HepG2 (cell line): ENCODE measurements at regions not wholly inside any gene's neighbourhood (a gene's known extent, or its start where the extent isn't known, plus 50 kb on each side); places are given as distances from the start of the nearest gene placed in this dataset.

Experiments
- ATAC-seq: fragments of 200-7000 bp; cut with Tn5 transposase; 3 replicates; pipeline ENCODE4 v1.9.1; 2020; ENCODE audit warnings: mild to moderate bottlenecking, moderate library complexity
- BruUV-seq: library from RNA; stranded (reverse); fragments of 400-500 nt; replicated peaks from 2 replicates; lab custom pipeline; 2021; lab: Mats Ljungman, UMichigan
- CTCF ChIA-PET: fragments of 300-600 bp; formaldehyde crosslinking; extraction: SDS; loops from one replicate; lab custom pipeline; 2021; ENCODE audit warnings: low total read pairs, inconsistent platforms, low intra/inter-chr PET ratio; lab: Yijun Ruan, JAX
- POLR2A ChIA-PET: fragments of 350-600 bp; sonication (Branson Sonifier 250); formaldehyde crosslinking; loops from one replicate; lab custom pipeline; 2020; ENCODE audit warnings: antibody characterized with exemption, inconsistent platforms; lab: Yijun Ruan, JAX
- DNase-seq: peaks from one replicate; pipeline ENCODE4 v3.0.0-alpha.2; 2015; ENCODE audit warnings: low spot score
- FAIRE-seq: peaks from 3 replicates; lab custom pipeline; 2011; peaks lifted over from hg19 to GRCh38; lab: Jason Lieb, UNC
- H2AFZ ChIP-seq: one replicate; pipeline ENCODE4 v1.6.1; 2011; ENCODE audit warnings: low read length, inconsistent platforms
- H3K27ac ChIP-seq: fragments of 300-600 bp; 3 replicates; pipeline ENCODE4 v1.8.0; 2011; ENCODE audit warnings: mixed run types, mild to moderate bottlenecking, mixed read lengths, low read length, inconsistent platforms; ENCODE audit not compliant: insufficient read depth; ENCODE audit errors: extremely low read length
- H3K27me3 ChIP-seq, 2 experiments: fragments of 200-600 bp in 1 of 2; 2 replicates in 1 of 2; 3 replicates in 1 of 2; pipeline versions ENCODE4 v1.6.0 to v1.8.0; 2011; ENCODE audit warnings: low read length in 2 of 2, mild to moderate bottlenecking in 2 of 2, moderate library complexity in 2 of 2, inconsistent platforms in 1 of 2; ENCODE audit not compliant: insufficient read depth in 2 of 2, control insufficient read depth in 1 of 2
- H3K36me3 ChIP-seq, 2 experiments: fragments of 200-600 bp in 1 of 2; replicated peaks in 1 of 2; 2 replicates in 1 of 2; 3 replicates in 1 of 2; pipeline versions ENCODE4 v1.5.1 to v1.8.0; 2011; ENCODE audit warnings: low read length in 2 of 2, inconsistent platforms in 1 of 2; ENCODE audit not compliant: insufficient read depth in 2 of 2, control insufficient read depth in 1 of 2
- H3K4me1 ChIP-seq: 2 replicates; pipeline ENCODE4 v1.5.1; 2012; ENCODE audit warnings: low read length, inconsistent platforms; ENCODE audit not compliant: insufficient read depth
- H3K4me2 ChIP-seq: 2 replicates; pipeline ENCODE4 v1.6.0; 2011; ENCODE audit warnings: low read depth, low read length, inconsistent platforms
- H3K4me3 ChIP-seq, 3 experiments: fragments of 200-600 bp in 1 of 3; sonication (generic), shearing (Covaris generic) in 1 of 3; replicated peaks in 1 of 3; 2 replicates each; pipeline ENCODE4 v1.5.1; 2011 to 2016; ENCODE audit warnings: low read length in 3 of 3, inconsistent platforms in 2 of 3, low read depth in 2 of 3, mild to moderate bottlenecking in 2 of 3, control low read depth in 1 of 3, mixed read lengths in 1 of 3; ENCODE audit not compliant: insufficient read depth in 1 of 3
- H3K79me2 ChIP-seq: one replicate; pipeline ENCODE4 v1.6.1; 2011; ENCODE audit warnings: low read length, inconsistent platforms; ENCODE audit not compliant: insufficient read depth
- H3K9ac ChIP-seq: 2 replicates; pipeline ENCODE4 v1.6.0; 2011; ENCODE audit warnings: mild to moderate bottlenecking, low read depth, low read length, inconsistent platforms; ENCODE audit not compliant: insufficient read depth
- H3K9me3 ChIP-seq: 2 replicates; pipeline ENCODE4 v1.5.1; 2012; ENCODE audit warnings: mild to moderate bottlenecking, low read length
- H4K20me1 ChIP-seq: 2 replicates; pipeline ENCODE4 v1.6.0; 2011; ENCODE audit warnings: inconsistent platforms, mild to moderate bottlenecking, low read length, moderate library complexity; ENCODE audit not compliant: insufficient read depth
- BRCA1 ChIP-seq: sonication (generic); formaldehyde crosslinking; IDR thresholded peaks from 2 replicates; pipeline ENCODE4 v1.4.0; 2020; ENCODE audit warnings: missing genetic modification reagents
- EHMT2 ChIP-seq: fragments of 200-600 bp; sonication (generic); IDR thresholded peaks from 2 replicates; pipeline ENCODE4 v1.7.0; 2017; ENCODE audit warnings: antibody characterized with exemption, low read depth, low read length, borderline replicate concordance
- EP300 ChIP-seq, 3 experiments: sonication (generic) in 1 of 3; formaldehyde crosslinking in 1 of 3; IDR thresholded peaks; 2 replicates each; pipeline versions ENCODE4 v1.5.1 to v1.6.1; 2011 to 2020; ENCODE audit warnings: low read depth in 2 of 3, low read length in 2 of 3, borderline replicate concordance in 1 of 3, improper control_type of control experiment in 1 of 3, mild to moderate bottlenecking in 1 of 3, missing genetic modification reagents in 1 of 3, moderate library complexity in 1 of 3
- GPBP1L1 ChIP-seq: sonication (generic); formaldehyde crosslinking; IDR thresholded peaks from 2 replicates; pipeline ENCODE4 v1.5.0; 2020; ENCODE audit warnings: mild to moderate bottlenecking, missing genetic modification reagents
- GPN1 ChIP-seq: sonication (generic); formaldehyde crosslinking; IDR thresholded peaks from 2 replicates; pipeline ENCODE4 v1.5.1; 2020; ENCODE audit warnings: missing genetic modification reagents, borderline replicate concordance
- KLF12 ChIP-seq: sonication (generic); formaldehyde crosslinking; IDR thresholded peaks from 2 replicates; pipeline ENCODE4 v1.4.0; 2020; ENCODE audit warnings: missing genetic modification reagents, borderline replicate concordance
- MAFF ChIP-seq: IDR thresholded peaks from 2 replicates; pipeline ENCODE4 v1.6.1; 2011; ENCODE audit warnings: low read depth, low read length, improper control_type of control experiment
- PCBP1 ChIP-seq: fragments of 200-400 bp; formaldehyde crosslinking; IDR thresholded peaks from 2 replicates; pipeline ENCODE4 v1.6.1; 2017; ENCODE audit warnings: mild to moderate bottlenecking, low read depth, low read length, borderline replicate concordance
- PHF20 ChIP-seq: sonication (generic); formaldehyde crosslinking; IDR thresholded peaks from 2 replicates; pipeline ENCODE4 v1.5.0; 2020; ENCODE audit warnings: mild to moderate bottlenecking, missing genetic modification reagents
- REPIN1 ChIP-seq: sonication (generic); formaldehyde crosslinking; IDR thresholded peaks from 2 replicates; pipeline ENCODE4 v1.8.0; 2022; ENCODE audit warnings: missing genetic modification reagents, low read depth, mild to moderate bottlenecking, borderline replicate concordance
- SMAD9 ChIP-seq: sonication (generic); formaldehyde crosslinking; IDR thresholded peaks from 2 replicates; pipeline ENCODE4 v1.5.1; 2020; ENCODE audit warnings: mild to moderate bottlenecking, missing genetic modification reagents
- TARDBP ChIP-seq: sonication (generic); formaldehyde crosslinking; IDR thresholded peaks from 2 replicates; pipeline ENCODE4 v1.8.0; 2022; ENCODE audit warnings: mild to moderate bottlenecking, missing genetic modification reagents
- ZNF292 ChIP-seq: sonication (generic); formaldehyde crosslinking; IDR thresholded peaks from 2 replicates; pipeline ENCODE4 v1.8.1; 2022; ENCODE audit warnings: mild to moderate bottlenecking, low read depth, missing genetic modification reagents, borderline replicate concordance
- ZNF367 ChIP-seq: sonication (generic); formaldehyde crosslinking; IDR thresholded peaks from 2 replicates; pipeline ENCODE4 v1.4.0; 2020; ENCODE audit warnings: missing genetic modification reagents, borderline replicate concordance
- WGBS: methylation state at CpG from one replicate; pipeline ENCODE4 v1.1.6; 2017; ENCODE audit warnings: low lambda C conversion rate; 5-methylcytosine and 5-hydroxymethylcytosine counted together
- in situ Hi-C: cut with HindIII; loops from 2 replicates; pipeline ENCODE4 v1.10.0; 2017; ENCODE audit warnings: low pct_unique_long_range_greater_than_20kb; ENCODE audit not compliant: extremely low pct_ligation_motif_present
- intact Hi-C: fragments of 100-400 bp; cut with micrococcal nuclease; formaldehyde crosslinking; loops from one replicate; pipeline ENCODE4 v1.10.0; 2022; ENCODE audit not compliant: unreplicated experiment

- H3K4me3 ChIP-seq, result no peak overlapping the region
- H2AFZ ChIP-seq, result no peak overlapping the region
- H3K36me3 ChIP-seq, result no peaks in the 10 kb centered on the region
- H3K9me3 ChIP-seq, result no peaks in the 10 kb centered on the region
- intact Hi-C loops (no loop called here), in situ Hi-C loops (no loop called here)
- no peak for FAIRE-seq
- H3K27ac ChIP-seq, result no peak overlapping the region
- ChIA-PET CTCF (no interaction called here), POLR2A (no interaction called here)
- BruUV-seq, result no TSS peak
- no peak overlapping the region for H3K4me2 ChIP-seq
- 3% methylated on average over 1 of the region's 1 CpG for WGBS
- H3K27me3 ChIP-seq, result no peaks in the 10 kb centered on the region; a peak in 1 of 5 replicates
- ATAC-seq, result no peak
- no peak for TF ChIP-seq MAFF
- no peak for TF ChIP-seq REPIN1 (CRISPR knock-in tag)
- TF ChIP-seq PHF20 (CRISPR knock-in tag), result no peak
- no peak for TF ChIP-seq GPN1 (CRISPR knock-in tag)
- TF ChIP-seq SMAD9 (CRISPR knock-in tag), result no peak
- TF ChIP-seq GPBP1L1 (CRISPR knock-in tag), result no peak
- no peak for TF ChIP-seq PCBP1
- no peak for TF ChIP-seq ZNF367 (CRISPR knock-in tag)
- no peak for TF ChIP-seq TARDBP (CRISPR knock-in tag)
- no peak for TF ChIP-seq EP300 (IDR thresholded peaks at IDR 0.05; ENCODE audit: low read depth in 2 of 2, low read length in 2 of 2)
- no peak for TF ChIP-seq EP300 (CRISPR knock-in tag; IDR thresholded peaks at IDR 0.05; ENCODE audit: borderline replicate concordance)
- TF ChIP-seq BRCA1, result no peak
- TF ChIP-seq EHMT2, result no peak
- TF ChIP-seq KLF12 (CRISPR knock-in tag), result no peak
- no peak for TF ChIP-seq ZNF292 (CRISPR knock-in tag)
- H3K79me2 ChIP-seq, result no peaks in the 10 kb centered on the region
- no peak for DNase-seq
- H4K20me1 ChIP-seq, result no peaks in the 10 kb centered on the region
- no peak overlapping the region for H3K9ac ChIP-seq
- no peaks in the 10 kb centered on the region for H3K4me1 ChIP-seq
These were observed 513.0 kb downstream of the EPHA7 start for GRCh38 chr6:92906385-92906784.
